ENCODE measurements at regions not wholly inside any gene's neighbourhood (a gene's known extent, or its start where the extent isn't known, plus 50 kb on each side); places are given as distances from the start of the nearest gene placed in this dataset.

DNA sequence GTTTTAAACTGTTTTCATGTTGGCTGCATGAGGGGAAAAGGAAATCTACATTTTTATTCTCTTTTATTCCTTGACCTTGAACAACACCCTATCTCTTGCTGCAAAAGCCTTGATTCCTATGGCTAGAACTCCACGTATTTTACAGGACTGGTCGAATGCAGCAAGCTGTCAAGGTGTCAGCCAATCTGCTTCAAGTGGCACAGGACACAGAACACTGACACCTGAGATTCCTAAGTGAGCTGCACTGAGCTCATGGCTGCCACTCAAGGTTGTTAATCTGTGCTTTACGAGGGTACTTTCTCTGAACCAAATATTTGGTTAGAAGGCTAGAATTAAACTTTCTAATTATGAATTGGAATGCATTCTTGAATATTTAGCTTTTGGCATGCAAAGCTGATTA, 349.7 kb upstream of the COBL start:
- no peaks in the 10 kb centered on the region for H3K79me2 ChIP-seq (ENCODE audit: insufficient read depth, low read length)
- no peaks in the 10 kb centered on the region for H3K36me3 ChIP-seq (ENCODE audit: insufficient read depth, low read length)
- no peaks in the 10 kb centered on the region for H3K9me3 ChIP-seq (ENCODE audit: low read length)
- H3K27ac ChIP-seq (ENCODE audit: low read depth, low read length, poor library complexity, severe bottlenecking): no peak overlapping the region
- H3F3A ChIP-seq (ENCODE audit: insufficient read depth, low read length): no peaks in the 10 kb centered on the region
- H3K4me1 ChIP-seq (ENCODE audit: insufficient read depth, low read length, severe bottlenecking): no peaks in the 10 kb centered on the region
- H3K27me3 ChIP-seq (ENCODE audit: insufficient read depth, low read length): 0 out of 2 replicates have a peak, but pooled peaks cover 4% of the 10 kb centered on the region
- H3K9me2 ChIP-seq (ENCODE audit: low read depth, low read length): no peaks in the 10 kb centered on the region
- TF ChIP-seq, protein P1, sequence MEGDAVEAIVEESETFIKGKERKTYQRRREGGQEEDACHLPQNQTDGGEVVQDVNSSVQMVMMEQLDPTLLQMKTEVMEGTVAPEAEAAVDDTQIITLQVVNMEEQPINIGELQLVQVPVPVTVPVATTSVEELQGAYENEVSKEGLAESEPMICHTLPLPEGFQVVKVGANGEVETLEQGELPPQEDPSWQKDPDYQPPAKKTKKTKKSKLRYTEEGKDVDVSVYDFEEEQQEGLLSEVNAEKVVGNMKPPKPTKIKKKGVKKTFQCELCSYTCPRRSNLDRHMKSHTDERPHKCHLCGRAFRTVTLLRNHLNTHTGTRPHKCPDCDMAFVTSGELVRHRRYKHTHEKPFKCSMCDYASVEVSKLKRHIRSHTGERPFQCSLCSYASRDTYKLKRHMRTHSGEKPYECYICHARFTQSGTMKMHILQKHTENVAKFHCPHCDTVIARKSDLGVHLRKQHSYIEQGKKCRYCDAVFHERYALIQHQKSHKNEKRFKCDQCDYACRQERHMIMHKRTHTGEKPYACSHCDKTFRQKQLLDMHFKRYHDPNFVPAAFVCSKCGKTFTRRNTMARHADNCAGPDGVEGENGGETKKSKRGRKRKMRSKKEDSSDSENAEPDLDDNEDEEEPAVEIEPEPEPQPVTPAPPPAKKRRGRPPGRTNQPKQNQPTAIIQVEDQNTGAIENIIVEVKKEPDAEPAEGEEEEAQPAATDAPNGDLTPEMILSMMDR (IDR thresholded peaks at IDR 0.05; ENCODE audit: low read length): no peak
- no peak for TF ChIP-seq EZH2 (IDR thresholded peaks at IDR 0.05; ENCODE audit: borderline replicate concordance, low read length)
- H3K9ac ChIP-seq (ENCODE audit: low read length): no peak overlapping the region
- no peaks in the 10 kb centered on the region for H4K20me1 ChIP-seq (ENCODE audit: insufficient read depth, low read length)
- H3K4me2 ChIP-seq (ENCODE audit: low read length): no peak overlapping the region
- no peak overlapping the region for H2AFZ ChIP-seq (ENCODE audit: low read length)
- H3K4me3 ChIP-seq (ENCODE audit: low read depth, low read length, poor library complexity, severe bottlenecking): no peak overlapping the region

DNA sequence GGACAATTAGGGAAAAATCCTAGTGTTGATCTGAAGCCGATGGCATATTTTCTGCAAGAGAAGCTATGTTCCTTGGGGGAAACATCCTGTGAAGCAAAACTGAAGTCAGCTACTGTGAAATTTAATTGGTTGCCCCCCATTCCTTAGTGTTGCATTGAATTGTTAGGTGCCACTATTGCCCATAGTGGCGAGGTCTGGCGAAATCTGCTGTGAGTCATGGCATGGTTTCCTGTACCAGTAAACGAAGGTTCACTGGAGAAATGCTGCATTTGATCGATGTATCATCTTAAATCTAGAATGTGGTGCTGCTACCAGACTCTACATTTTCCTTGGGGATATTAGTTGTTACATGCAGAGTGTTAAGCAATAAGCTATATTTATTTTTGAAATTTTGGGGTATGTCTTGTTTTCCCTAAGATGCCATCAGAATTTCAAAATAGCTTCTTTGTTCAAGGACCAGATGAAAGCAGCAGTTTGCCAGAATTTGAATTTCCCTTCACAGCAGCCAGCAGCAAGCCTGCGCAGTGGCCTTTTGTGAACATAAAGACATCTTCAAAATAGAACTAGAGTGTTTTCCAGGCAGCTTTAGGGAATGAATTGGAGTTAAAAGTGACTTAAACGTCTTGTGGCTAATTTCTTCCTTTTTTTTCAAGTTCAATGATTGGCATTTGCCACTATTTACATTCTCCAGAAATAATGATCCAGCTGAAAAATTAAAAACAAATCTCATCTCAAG, 348.6 kb upstream of the COBL start:
- H2AFZ ChIP-seq (ENCODE audit: low read length): no peak overlapping the region
- no peak overlapping the region for H3K9ac ChIP-seq (ENCODE audit: low read length)
- peaks cover 8% of the 10 kb centered on the region; the same call in 1 of the 2 replicates for H3K27me3 ChIP-seq (ENCODE audit: insufficient read depth, low read length)
- no peaks in the 10 kb centered on the region for H3K79me2 ChIP-seq (ENCODE audit: insufficient read depth, low read length)
- H3K4me3 ChIP-seq (ENCODE audit: low read depth, low read length, poor library complexity, severe bottlenecking): no peak overlapping the region
- TF ChIP-seq, protein P1 (IDR thresholded peaks at IDR 0.05; ENCODE audit: low read length): no peak
- TF ChIP-seq EZH2 (IDR thresholded peaks at IDR 0.05; ENCODE audit: borderline replicate concordance, low read length): no peak
- no peaks in the 10 kb centered on the region for H4K20me1 ChIP-seq (ENCODE audit: insufficient read depth, low read length)
- H3K36me3 ChIP-seq (ENCODE audit: insufficient read depth, low read length): no peaks in the 10 kb centered on the region
- no peaks in the 10 kb centered on the region for H3K4me1 ChIP-seq (ENCODE audit: insufficient read depth, low read length, severe bottlenecking)
- H3K27ac ChIP-seq (ENCODE audit: low read depth, low read length, poor library complexity, severe bottlenecking): no peak overlapping the region
- no peaks in the 10 kb centered on the region for H3K9me2 ChIP-seq (ENCODE audit: low read depth, low read length)
- H3F3A ChIP-seq (ENCODE audit: insufficient read depth, low read length): no peaks in the 10 kb centered on the region
- H3K9me3 ChIP-seq (ENCODE audit: low read length): no peaks in the 10 kb centered on the region
- no peak overlapping the region for H3K4me2 ChIP-seq (ENCODE audit: low read length)

DNA sequence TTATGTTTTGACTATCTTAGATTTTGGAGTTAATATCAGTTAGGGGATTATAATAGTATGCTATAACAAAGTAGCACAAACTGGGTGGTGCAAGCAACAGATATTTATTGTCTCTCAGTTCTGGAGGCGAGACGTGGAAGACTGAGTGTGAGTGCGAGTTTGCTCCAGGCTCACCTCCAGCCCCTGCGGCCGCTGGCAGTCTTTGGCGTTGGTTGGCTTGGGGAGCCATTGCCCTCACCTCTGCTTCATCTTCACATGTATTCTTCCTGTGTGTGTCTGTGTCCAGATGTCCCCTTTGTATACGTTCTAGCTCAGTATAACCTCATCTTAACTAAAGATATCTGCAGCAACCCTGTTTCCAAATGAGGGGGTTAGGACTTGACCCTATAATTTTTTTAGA, 343.9 kb upstream of the COBL start:
- H3K4me2 ChIP-seq (ENCODE audit: low read length): no peak overlapping the region
- H3K9ac ChIP-seq (ENCODE audit: low read length): no peak overlapping the region
- H3F3A ChIP-seq (ENCODE audit: insufficient read depth, low read length): no peaks in the 10 kb centered on the region
- no peaks in the 10 kb centered on the region for H3K9me3 ChIP-seq (ENCODE audit: low read length)
- no peak overlapping the region for H2AFZ ChIP-seq (ENCODE audit: low read length)
- H3K9me2 ChIP-seq (ENCODE audit: low read depth, low read length): no peaks in the 10 kb centered on the region
- H3K27me3 ChIP-seq (ENCODE audit: insufficient read depth, low read length): peaks cover 8% of the 10 kb centered on the region; the same call in 1 of the 2 replicates
- H4K20me1 ChIP-seq (ENCODE audit: insufficient read depth, low read length): no peaks in the 10 kb centered on the region
- no peak for TF ChIP-seq EZH2 (IDR thresholded peaks at IDR 0.05; ENCODE audit: borderline replicate concordance, low read length)
- TF ChIP-seq, protein P1 (IDR thresholded peaks at IDR 0.05; ENCODE audit: low read length): no peak
- H3K4me3 ChIP-seq (ENCODE audit: low read depth, low read length, poor library complexity, severe bottlenecking): no peak overlapping the region
- no peaks in the 10 kb centered on the region for H3K36me3 ChIP-seq (ENCODE audit: insufficient read depth, low read length)
- H3K27ac ChIP-seq (ENCODE audit: low read depth, low read length, poor library complexity, severe bottlenecking): no peak overlapping the region
- H3K79me2 ChIP-seq (ENCODE audit: insufficient read depth, low read length): no peaks in the 10 kb centered on the region
- H3K4me1 ChIP-seq (ENCODE audit: insufficient read depth, low read length, severe bottlenecking): no peaks in the 10 kb centered on the region

All from OCI-LY1 (cell line).